ENCODE measurements at regions not wholly inside any gene's neighbourhood (a gene's known extent, or its start where the extent isn't known, plus 50 kb on each side); places are given as distances from the start of the nearest gene placed in this dataset.

GRCh38 chr6:25041485-25042035 is 105.8 kb upstream of the RIPOR2 start:
- no peak for DNase-seq

DNA sequence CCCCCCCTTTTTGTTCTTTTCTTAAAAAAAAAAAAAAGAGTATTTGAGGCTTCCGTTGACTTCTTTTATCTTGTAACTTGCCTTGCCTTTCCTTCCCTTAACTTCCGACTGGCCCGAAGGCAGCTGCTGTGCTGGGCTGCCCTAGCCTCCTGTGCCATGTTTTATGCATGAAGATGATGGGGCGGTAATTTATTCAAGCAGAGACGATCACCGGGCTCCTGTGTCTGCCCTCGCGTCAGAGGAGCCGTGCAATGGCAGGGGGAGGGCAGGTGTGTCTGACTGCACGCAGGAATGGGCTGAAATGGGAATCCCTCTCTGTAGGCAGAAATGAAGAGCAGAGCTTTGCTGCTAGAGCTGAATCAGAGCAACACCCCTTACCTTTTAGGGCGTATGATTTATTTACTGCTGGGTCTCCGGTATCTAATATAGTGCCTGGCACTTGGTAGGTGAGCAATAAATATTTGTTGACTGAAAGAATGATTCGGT is 106.3 kb upstream of the RIPOR2 start:
- DNase-seq = no peak

DNA sequence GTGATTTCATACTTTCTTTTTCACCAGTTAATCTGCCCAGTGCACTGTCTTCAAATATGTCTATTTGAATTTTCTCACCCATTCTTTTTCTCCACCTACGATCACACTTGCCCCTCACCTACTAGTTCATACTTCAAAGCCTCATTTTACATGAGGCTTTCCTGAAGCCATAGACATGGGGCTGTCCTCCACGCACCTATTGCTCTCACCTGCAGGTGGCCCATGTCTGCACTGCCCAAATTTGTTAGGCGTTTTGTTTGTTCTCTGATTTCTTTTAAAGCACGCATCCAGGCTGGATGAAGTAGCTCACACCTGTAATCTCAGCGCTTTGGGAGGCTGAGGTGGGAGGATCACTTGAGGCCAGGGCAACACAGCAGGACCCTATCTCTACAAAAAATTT is 106.8 kb upstream of the RIPOR2 start:
- no peak for DNase-seq

DNA sequence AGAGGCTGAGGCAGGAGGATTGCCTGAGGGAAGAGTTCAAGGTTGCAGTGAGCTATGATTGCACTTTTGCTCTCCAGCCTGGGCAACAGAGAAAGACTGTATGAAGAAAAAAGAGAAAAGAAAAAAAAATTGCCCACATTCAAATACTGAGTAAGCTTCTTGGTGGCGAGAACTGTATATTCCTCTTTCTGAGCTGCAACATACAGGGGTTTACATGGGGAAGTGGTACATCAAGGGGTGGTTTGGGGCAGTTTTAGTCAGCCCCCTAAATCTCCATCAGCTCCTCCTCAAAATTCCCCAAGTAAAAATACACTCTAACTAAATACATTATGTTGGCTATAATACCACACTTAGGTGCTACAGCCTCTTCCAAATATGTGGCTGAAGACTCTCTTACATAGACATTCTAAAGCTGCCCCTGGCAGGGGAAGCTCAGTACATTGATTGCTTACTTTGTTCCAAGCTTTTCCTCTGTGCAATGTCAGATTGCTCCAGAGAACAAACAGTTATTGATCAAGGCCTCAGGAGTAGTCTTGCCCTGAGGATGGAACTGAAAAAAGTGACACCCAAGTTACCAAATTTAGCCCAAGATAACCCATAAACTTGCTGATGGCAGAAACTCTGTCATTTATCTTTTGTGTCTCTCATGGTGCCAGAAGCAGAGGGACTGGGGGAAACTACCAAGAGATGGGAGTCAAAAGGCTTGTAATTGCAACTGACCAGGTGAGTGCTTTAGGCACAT is 107.4 kb upstream of the RIPOR2 start:
- no peak for DNase-seq

GRCh38 chr6:25043892-25044291 is 108.1 kb upstream of the RIPOR2 start:
- no peak for DNase-seq

- DNase-seq = no peak
Measured at GRCh38 chr6:25046942-25047341, 111.2 kb upstream of the RIPOR2 start.

DNA sequence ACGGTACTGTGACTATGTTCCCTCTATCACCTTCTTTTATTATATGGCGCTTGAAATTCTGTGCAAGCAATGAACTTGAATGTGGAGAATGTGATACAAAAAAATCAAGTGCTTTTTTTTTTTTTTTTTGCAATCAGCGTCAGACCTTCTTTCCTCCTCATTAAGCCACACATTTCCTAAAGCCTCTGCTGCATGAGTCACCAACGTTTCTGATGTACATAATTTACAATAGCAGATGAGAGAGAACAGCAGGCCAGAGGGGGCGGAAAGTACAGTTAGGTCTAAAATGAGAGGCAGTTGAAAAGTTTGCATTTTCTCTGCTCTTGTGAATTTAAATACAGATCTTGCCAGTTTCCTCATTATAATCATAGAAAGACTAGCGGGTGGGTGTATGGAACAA is 114.6 kb upstream of the RIPOR2 start:
- no peak for DNase-seq

DNA sequence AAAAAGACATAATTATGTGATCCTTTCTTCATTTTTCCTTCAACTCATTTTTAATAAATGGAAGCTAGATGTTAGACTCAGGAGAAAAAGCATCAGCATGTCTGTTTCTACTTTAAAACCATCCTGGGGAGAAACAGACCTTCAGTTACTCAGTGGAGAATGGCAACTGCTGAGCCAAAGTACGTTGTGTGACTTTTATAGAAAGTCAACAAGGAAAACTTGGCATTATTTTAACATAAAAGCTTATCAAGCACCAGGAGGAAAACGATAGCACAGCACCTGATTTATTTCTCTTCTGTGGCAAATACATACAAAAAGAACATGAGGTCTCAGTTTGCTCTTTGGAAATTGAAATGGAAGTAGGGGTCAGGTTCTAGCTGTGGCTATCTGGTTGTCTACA is 115.3 kb upstream of the RIPOR2 start:
- no peak for DNase-seq

DNA sequence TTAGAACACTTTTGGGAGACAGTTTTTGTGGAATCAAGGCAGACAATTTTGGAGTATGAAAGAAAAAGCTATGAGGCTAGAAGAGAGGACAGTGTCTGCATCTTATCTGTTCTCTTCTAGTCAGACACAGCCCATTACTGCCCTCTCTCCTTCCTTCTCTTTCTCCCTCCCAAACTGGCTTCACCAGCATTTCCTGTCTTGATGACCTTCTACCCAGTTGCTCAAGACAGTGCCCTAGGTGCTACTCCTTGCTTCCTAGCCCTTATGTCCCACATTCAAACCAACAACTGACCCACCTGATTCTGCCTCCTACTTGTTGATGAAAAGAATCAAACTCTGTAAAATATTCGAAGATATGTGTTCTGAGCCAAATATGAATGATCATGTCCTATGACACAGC is 116.4 kb upstream of the RIPOR2 start:
- DNase-seq = no peak

GRCh38 chr6:25053875-25054371 is 118.2 kb upstream of the RIPOR2 start:
- no peak for DNase-seq

- no peak for DNase-seq
Measured at GRCh38 chr6:25054469-25054868, 118.7 kb upstream of the RIPOR2 start.

- no peak for DNase-seq
Measured at GRCh38 chr6:25056130-25056529, 120.4 kb upstream of the RIPOR2 start.

DNA sequence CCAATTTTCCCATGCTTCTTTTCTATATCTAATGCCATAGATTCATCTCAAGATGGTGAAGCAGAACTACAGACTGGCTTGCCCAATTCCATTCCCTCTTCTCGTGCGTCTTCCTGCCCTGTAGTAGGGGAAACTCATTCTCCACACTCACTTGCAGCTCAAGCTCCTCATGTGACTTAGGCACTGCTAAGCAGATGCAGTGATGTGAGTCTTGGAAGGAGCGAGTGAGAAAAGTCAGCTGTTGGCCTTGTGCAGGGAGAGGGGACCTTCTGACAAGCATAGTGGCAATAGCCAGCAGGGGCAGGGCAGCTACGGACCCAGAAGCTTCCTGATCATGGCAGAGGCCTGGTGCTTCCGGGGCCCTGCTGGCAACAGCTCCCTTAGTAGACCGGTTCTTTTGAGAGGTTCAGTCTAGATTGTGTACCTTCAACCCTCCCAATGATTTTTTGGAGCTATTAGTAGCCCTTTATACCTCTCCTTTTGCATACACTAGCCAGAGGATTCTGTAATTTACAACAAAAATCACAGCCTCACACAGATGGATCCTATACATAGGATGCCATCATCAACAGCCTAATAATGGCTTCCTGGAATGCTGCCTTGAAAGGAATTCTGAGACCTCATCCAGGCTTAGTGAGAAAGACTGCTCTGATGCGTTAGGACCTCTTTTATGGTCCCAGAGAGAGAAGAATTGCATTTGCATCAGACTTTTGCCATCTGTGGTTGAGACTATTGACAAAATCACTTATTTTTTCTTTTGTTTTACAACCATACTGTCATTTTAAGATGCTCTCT is 121.5 kb upstream of the RIPOR2 start:
- no peak for DNase-seq

DNA sequence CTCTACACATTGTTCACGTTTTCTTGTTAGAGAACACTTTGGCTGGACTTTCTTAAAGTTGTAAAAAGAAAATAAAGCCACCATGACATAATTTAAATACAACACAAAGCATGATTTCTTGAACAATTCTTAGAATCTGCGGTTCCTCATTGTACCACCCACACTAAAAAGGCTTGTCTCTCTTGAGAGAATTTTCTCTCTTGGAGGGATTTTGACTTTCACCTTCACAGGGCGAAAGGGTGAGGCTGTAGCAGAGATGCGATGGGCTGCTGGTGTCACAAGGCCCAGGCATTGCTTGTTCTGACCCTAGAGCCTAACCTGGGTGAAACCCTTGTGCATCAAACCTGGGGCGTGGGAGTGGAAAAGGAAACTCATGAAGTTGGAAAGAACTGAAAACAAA is 122.7 kb upstream of the RIPOR2 start:
- no peak for DNase-seq

DNA sequence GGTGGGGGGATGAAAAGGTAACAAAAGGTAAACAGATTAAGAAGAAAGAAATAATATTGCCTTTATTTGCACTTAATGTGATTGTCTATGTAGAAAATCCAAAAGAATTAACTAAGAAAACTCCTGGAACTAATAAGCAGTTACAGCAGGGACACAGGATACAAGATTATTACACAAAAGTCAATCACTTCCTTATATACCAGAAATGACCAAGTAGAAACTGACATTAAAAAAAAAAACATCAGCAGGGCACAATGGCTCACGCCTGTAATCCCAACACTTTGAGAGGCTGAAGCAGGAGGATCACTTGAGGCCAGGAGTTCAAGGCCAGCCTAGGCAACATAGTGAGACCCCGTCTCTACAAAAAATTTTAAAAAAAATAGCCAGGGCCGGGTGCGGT is 123.2 kb upstream of the RIPOR2 start:
- no peak for DNase-seq

GRCh38 chr6:25060522-25060921 is 124.8 kb upstream of the RIPOR2 start:
- no peak for DNase-seq

- DNase-seq = no peak
Measured at GRCh38 chr6:25061289-25061936, 125.7 kb upstream of the RIPOR2 start.

GRCh38 chr6:25062070-25062811 is 126.5 kb upstream of the RIPOR2 start:
- DNase-seq = no peak

DNA sequence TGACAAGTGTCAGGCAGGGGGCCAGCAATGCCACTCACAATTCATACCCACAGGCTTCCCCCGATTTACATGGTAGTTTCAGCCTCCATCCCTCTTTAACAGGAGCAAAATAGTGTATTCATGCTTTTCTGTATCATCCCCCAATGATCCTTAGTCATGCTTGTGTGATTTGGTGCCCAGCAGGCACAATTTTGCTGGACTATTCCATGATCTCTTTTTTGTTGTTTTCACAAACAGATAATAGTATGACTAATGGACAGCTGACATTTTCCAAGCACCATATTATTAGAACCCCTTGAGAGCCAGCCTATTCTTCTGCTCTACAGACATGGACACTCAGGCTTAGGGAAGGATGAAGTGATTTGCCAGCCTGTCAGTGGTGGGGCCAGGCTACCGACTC is 128.2 kb upstream of the RIPOR2 start:
- DNase-seq = no peak

- DNase-seq = no peak
Measured at GRCh38 chr6:25065666-25066065, 129.9 kb upstream of the RIPOR2 start.

- DNase-seq = no peak
Measured at GRCh38 chr6:25066593-25066992, 130.8 kb upstream of the RIPOR2 start.

DNA sequence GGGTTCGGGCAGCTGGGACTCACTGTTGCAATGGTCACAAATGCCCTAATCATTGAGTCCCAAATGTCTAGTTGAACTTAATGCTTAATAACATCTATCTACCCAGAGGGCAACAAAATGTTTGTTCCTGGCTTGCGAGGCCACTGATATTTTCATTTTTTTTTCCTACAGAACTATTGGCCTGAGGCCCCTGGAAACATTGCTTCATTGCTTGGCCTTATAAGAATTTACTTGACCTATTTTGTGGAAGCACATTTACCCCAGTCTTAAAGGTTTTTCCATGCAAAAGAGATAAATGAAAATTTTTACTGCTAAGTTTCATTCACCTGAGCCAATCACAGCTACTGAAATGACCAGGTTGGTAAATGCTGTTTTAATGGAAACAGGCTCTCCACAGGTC is 133.1 kb upstream of the RIPOR2 start:
- DNase-seq = no peak

All from NCI-H226 (cell line).